Tibial nerve (tissue), 4 donors: ENCODE measurements at regions not wholly inside any gene's neighbourhood (a gene's known extent, or its start where the extent isn't known, plus 50 kb on each side); places are given as distances from the start of the nearest gene placed in this dataset.

ENCODE experiments used
- DNase-seq, 2 donors: peaks; one replicate each; pipeline ENCODE4 v3.0.0-alpha.2; 2019; ENCODE audit warnings: low spot score in 2 of 2
- H3K27ac ChIP-seq, 4 donors: fragments of 200-600 bp; sonication (generic) in 3 of 4; one replicate each; pipeline ENCODE4 v1.5.1; 2017 to 2019; ENCODE audit warnings: mild to moderate bottlenecking in 1 of 4
- H3K27me3 ChIP-seq, 2 donors: fragments of 200-600 bp; sonication (generic) in 1 of 2; one replicate each; pipeline versions ENCODE4 v1.5.1 to v1.6.0; 2017 to 2019
- H3K36me3 ChIP-seq, 3 donors: fragments of 200-600 bp; sonication (generic); one replicate each; pipeline ENCODE4 v1.5.1; 2018 to 2019
- H3K4me1 ChIP-seq, 4 donors: fragments of 200-600 bp; sonication (generic) in 3 of 4; one replicate each; pipeline ENCODE4 v1.5.1; 2017 to 2019
- H3K4me3 ChIP-seq, 4 donors: fragments of 200-600 bp; sonication (generic) in 3 of 4; one replicate each; pipeline ENCODE4 v1.5.1; 2017 to 2019; ENCODE audit warnings: mild to moderate bottlenecking in 1 of 4, moderate library complexity in 1 of 4
- H3K9me3 ChIP-seq, 4 donors: fragments of 200-600 bp; sonication (generic) in 3 of 4; one replicate each; pipeline ENCODE4 v1.5.1; 2017 to 2019
- CTCF ChIP-seq, 5 experiments: fragments of 200-600 bp in 3 of 5; fragments of 450-650 bp in 2 of 5; sonication (generic) in 3 of 5; IDR thresholded peaks; one replicate each; pipeline ENCODE4 v1.5.1; 2016 to 2019; ENCODE audit warnings: antibody characterized with exemption in 5 of 5, mild to moderate bottlenecking in 3 of 5, moderate library complexity in 2 of 5
- EP300 ChIP-seq, 2 donors: sonication (generic); formaldehyde crosslinking; IDR thresholded peaks; one replicate each; pipeline ENCODE4 v1.6.1; 2017; ENCODE audit warnings: antibody characterized with exemption in 2 of 2, mild to moderate bottlenecking in 1 of 2
- POLR2A ChIP-seq, 2 donors: fragments of 450-650 bp; IDR thresholded peaks; one replicate each; pipeline ENCODE4 v1.6.1; 2017; ENCODE audit warnings: antibody characterized with exemption in 2 of 2, mild to moderate bottlenecking in 2 of 2, moderate library complexity in 2 of 2
- WGBS, 2 donors: methylation state at CpG; one replicate each; pipeline ENCODE4 v1.1.5; 2018; 5-methylcytosine and 5-hydroxymethylcytosine counted together

- no peaks in the 10 kb centered on the region for H3K9me3 ChIP-seq
- no peaks in the 10 kb centered on the region for H3K36me3 ChIP-seq
- no peak for TF ChIP-seq CTCF (IDR thresholded peaks at IDR 0.05)
- TF ChIP-seq POLR2A (IDR thresholded peaks at IDR 0.05), result no peak
- TF ChIP-seq EP300 (IDR thresholded peaks at IDR 0.05), result no peak
- H3K27me3 ChIP-seq, result no peaks in the 10 kb centered on the region
- DNase-seq, result no peak
- H3K4me1 ChIP-seq, result no peaks in the 10 kb centered on the region
- H3K27ac ChIP-seq, result no peak overlapping the region
- H3K4me3 ChIP-seq, result no peak overlapping the region
These were observed 123.2 kb upstream of the OTX2 start for GRCh38 chr14:56933446-56933845.

- no peaks in the 10 kb centered on the region for H3K27me3 ChIP-seq
- no peak for DNase-seq
- whole genome bisulfite sequencing, 2 donors, result 34 to 39% methylated on average over 3 of the region's 3 CpGs
- H3K9me3 ChIP-seq, result peaks cover 0 to 18% (median 0%) of the 10 kb centered on the region in 4 donors
- H3K4me1 ChIP-seq, result no peaks in the 10 kb centered on the region
- no peak overlapping the region for H3K27ac ChIP-seq
- TF ChIP-seq CTCF (IDR thresholded peaks at IDR 0.05), result no peak
- no peak for TF ChIP-seq EP300 (IDR thresholded peaks at IDR 0.05)
- no peak for TF ChIP-seq POLR2A (IDR thresholded peaks at IDR 0.05)
- no peaks in the 10 kb centered on the region for H3K36me3 ChIP-seq
- no peak overlapping the region for H3K4me3 ChIP-seq
These were observed 108.7 kb upstream of the OTX2 start for GRCh38 chr14:56918849-56919574.

GRCh38 chr14:56905282-56905681 lies 95.0 kb upstream of the OTX2 start:
- Histone ChIP-seq H3K27ac (no peak overlapping the region), H3K9me3 (no peaks in the 10 kb centered on the region), H3K27me3 (no peaks in the 10 kb centered on the region), H3K36me3 (no peaks in the 10 kb centered on the region), H3K4me1 (no peaks in the 10 kb centered on the region), H3K4me3 (no peak overlapping the region)
- DNase-seq, result no peak
- TF ChIP-seq CTCF (IDR thresholded peaks at IDR 0.05) (no peak), EP300 (IDR thresholded peaks at IDR 0.05) (no peak), POLR2A (IDR thresholded peaks at IDR 0.05) (no peak)
- 30 to 37% methylated on average over 5 of the region's 5 CpGs for WGBS, 2 donors

GRCh38 chr14:56903304-56903969 lies 93.2 kb upstream of the OTX2 start:
- H3K27ac ChIP-seq, result no peak overlapping the region
- TF ChIP-seq CTCF (IDR thresholded peaks at IDR 0.05) (no peak), POLR2A (IDR thresholded peaks at IDR 0.05) (no peak), EP300 (IDR thresholded peaks at IDR 0.05) (no peak)
- H3K27me3 ChIP-seq, result no peaks in the 10 kb centered on the region
- WGBS, 2 donors, result 48 to 54% methylated on average over 6 of the region's 6 CpGs
- no peaks in the 10 kb centered on the region for H3K4me1 ChIP-seq
- no peak for DNase-seq
- no peaks in the 10 kb centered on the region for H3K9me3 ChIP-seq
- no peaks in the 10 kb centered on the region for H3K36me3 ChIP-seq
- no peak overlapping the region for H3K4me3 ChIP-seq

- WGBS, 2 donors, result 49 to 59% methylated on average over 6 of the region's 6 CpGs
- Histone ChIP-seq H3K36me3 (no peaks in the 10 kb centered on the region), H3K27ac (no peak overlapping the region), H3K9me3 (no peaks in the 10 kb centered on the region), H3K27me3 (no peaks in the 10 kb centered on the region), H3K4me1 (no peaks in the 10 kb centered on the region), H3K4me3 (no peak overlapping the region)
- DNase-seq, result no peak
- TF ChIP-seq CTCF (IDR thresholded peaks at IDR 0.05) (no peak), EP300 (IDR thresholded peaks at IDR 0.05) (no peak), POLR2A (IDR thresholded peaks at IDR 0.05) (no peak)
These were observed 92.1 kb upstream of the OTX2 start for GRCh38 chr14:56902385-56902784.
